ENCODE measurements at regions not wholly inside any gene's neighbourhood (a gene's known extent, or its start where the extent isn't known, plus 50 kb on each side); places are given as distances from the start of the nearest gene placed in this dataset.
"Not testable (repeated sequence)": the region's sequence is repeated elsewhere in the genome, so short reads cannot be mapped to it uniquely, and the experiment has no call there.

GRCh38 chr4:59247032-59247431, 1953.1 kb upstream of the ADGRL3 start:
- DNase-seq: no peak

GRCh38 chr4:59248313-59248712, 1951.8 kb upstream of the ADGRL3 start:
- no peak for DNase-seq

- no peak for DNase-seq
Observed at GRCh38 chr4:59249110-59249509, 1951.0 kb upstream of the ADGRL3 start.

GRCh38 chr4:59258002-59258401, 1942.1 kb upstream of the ADGRL3 start:
- no peak for DNase-seq

GRCh38 chr4:59307609-59308008, 1892.5 kb upstream of the ADGRL3 start:
- DNase-seq: no peak

- DNase-seq: no peak
Observed at GRCh38 chr4:59314637-59315036, 1885.5 kb upstream of the ADGRL3 start.

- DNase-seq: no peak
Observed at GRCh38 chr4:59339631-59340030, 1860.5 kb upstream of the ADGRL3 start.

GRCh38 chr4:59341506-59341905, 1858.6 kb upstream of the ADGRL3 start:
- no peak for DNase-seq

GRCh38 chr4:59348949-59349348, 1851.2 kb upstream of the ADGRL3 start:
- no peak for DNase-seq

- DNase-seq: no peak
Observed at GRCh38 chr4:59369229-59369628, 1830.9 kb upstream of the ADGRL3 start.

GRCh38 chr4:59374416-59374815, 1825.7 kb upstream of the ADGRL3 start:
- no peak for DNase-seq

- no peak for DNase-seq
Observed at GRCh38 chr4:59380841-59381366, 1819.2 kb upstream of the ADGRL3 start.

- no peak for DNase-seq
Observed at GRCh38 chr4:59381591-59381990, 1818.5 kb upstream of the ADGRL3 start.

GRCh38 chr4:59387759-59388758, 1812.1 kb upstream of the ADGRL3 start:
- no peak for DNase-seq

GRCh38 chr4:59393780-59394179, 1806.3 kb upstream of the ADGRL3 start:
- no peak for DNase-seq

- no peak for DNase-seq
Observed at GRCh38 chr4:59400334-59400733, 1799.8 kb upstream of the ADGRL3 start.

- no peak for DNase-seq
Observed at GRCh38 chr4:59409647-59410046, 1790.5 kb upstream of the ADGRL3 start.

- no peak for DNase-seq
Observed at GRCh38 chr4:59412739-59413138, 1787.4 kb upstream of the ADGRL3 start.

GRCh38 chr4:59455751-59456150, 1744.4 kb upstream of the ADGRL3 start:
- DNase-seq: no peak

- DNase-seq: no peak
Observed at GRCh38 chr4:59457576-59457975, 1742.5 kb upstream of the ADGRL3 start.

GRCh38 chr4:59484944-59485343, 1715.2 kb upstream of the ADGRL3 start:
- no peak for DNase-seq

GRCh38 chr4:59500103-59500502, 1700.0 kb upstream of the ADGRL3 start:
- no peak for DNase-seq

GRCh38 chr4:59503731-59504130, 1696.4 kb upstream of the ADGRL3 start:
- DNase-seq: no peak

- not testable (repeated sequence) for DNase-seq
Observed at GRCh38 chr4:59511809-59512208, 1688.3 kb upstream of the ADGRL3 start.

All from stimulated activated CD4-positive, alpha-beta T cell treated with anti-CD3 and anti-CD28 coated beads, Interleukin-12 subunit alpha, Interleukin-12 subunit beta, amount 100 ng/mL, for 4 hours (primary cell).